Fibroblast of mammary gland (primary cell): ENCODE measurements at regions not wholly inside any gene's neighbourhood (a gene's known extent, or its start where the extent isn't known, plus 50 kb on each side); places are given as distances from the start of the nearest gene placed in this dataset.

Experiments
- DNase-seq: peaks from one replicate; pipeline ENCODE4 v3.0.0-alpha.2; 2010; ENCODE audit warnings: low read depth
- H3K4me3 ChIP-seq: 2 replicates; pipeline ENCODE4 v1.5.1; 2011; ENCODE audit warnings: low read depth, mild to moderate bottlenecking, low read length, moderate library complexity; ENCODE audit not compliant: control insufficient read depth
- TF ChIP-seq, protein P1 (sequence below): conservative IDR thresholded peaks from 2 replicates; pipeline ENCODE4 v1.5.1; 2011; ENCODE audit warnings: low read depth, low read length, inconsistent platforms; ENCODE audit not compliant: control insufficient read depth, insufficient read depth

GRCh38 chr4:41323179-41323578, 66.5 kb downstream of the UCHL1 start:
- DNase-seq = no peak
- TF ChIP-seq, protein P1, sequence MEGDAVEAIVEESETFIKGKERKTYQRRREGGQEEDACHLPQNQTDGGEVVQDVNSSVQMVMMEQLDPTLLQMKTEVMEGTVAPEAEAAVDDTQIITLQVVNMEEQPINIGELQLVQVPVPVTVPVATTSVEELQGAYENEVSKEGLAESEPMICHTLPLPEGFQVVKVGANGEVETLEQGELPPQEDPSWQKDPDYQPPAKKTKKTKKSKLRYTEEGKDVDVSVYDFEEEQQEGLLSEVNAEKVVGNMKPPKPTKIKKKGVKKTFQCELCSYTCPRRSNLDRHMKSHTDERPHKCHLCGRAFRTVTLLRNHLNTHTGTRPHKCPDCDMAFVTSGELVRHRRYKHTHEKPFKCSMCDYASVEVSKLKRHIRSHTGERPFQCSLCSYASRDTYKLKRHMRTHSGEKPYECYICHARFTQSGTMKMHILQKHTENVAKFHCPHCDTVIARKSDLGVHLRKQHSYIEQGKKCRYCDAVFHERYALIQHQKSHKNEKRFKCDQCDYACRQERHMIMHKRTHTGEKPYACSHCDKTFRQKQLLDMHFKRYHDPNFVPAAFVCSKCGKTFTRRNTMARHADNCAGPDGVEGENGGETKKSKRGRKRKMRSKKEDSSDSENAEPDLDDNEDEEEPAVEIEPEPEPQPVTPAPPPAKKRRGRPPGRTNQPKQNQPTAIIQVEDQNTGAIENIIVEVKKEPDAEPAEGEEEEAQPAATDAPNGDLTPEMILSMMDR = no peak
- H3K4me3 ChIP-seq = no peak overlapping the region

- no peak overlapping the region for H3K4me3 ChIP-seq
- DNase-seq = no peak
- TF ChIP-seq, protein P1 = no peak
Observed at GRCh38 chr4:41323706-41324105, 67.0 kb downstream of the UCHL1 start.

DNA sequence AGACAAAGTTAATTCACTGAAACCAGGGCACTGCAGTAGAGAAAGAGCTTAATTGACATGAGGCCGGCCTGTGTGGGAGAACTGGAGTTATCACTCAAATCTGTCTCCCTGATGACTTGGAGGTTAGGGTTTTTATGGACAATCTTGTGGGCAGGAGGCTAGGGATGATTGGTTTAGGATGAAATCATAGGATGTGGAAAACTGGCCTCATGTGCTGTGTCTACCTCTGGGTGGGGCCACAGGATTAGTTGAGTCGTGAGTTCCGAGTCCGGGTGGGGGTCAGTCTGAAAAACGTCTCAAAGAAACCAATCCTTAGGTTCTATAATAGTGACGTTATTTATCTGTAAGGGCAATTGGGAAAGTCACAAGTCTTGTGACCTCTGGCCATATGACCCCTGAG, 68.1 kb downstream of the UCHL1 start:
- DNase-seq = no peak
- TF ChIP-seq, protein P1 = no peak
- no peak overlapping the region for H3K4me3 ChIP-seq

DNA sequence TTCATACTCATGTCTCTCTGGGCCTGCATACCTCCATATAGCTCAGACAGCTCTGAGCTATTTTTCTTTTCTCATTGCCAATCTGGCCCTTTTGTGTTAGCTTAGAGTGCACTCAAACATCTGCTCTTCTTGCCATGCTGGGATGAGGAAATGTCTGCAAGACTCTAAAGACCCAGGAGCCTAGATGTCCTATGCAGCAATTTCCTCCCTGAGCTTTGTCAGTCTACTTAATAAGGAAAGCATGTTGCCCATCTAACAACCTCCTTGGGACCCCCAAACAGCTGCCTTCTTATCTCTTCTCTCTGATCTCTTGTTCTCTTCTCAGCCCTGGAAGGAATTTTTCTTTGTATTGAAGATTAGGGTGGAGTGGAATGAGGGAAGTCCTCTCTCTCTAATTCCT, 69.2 kb downstream of the UCHL1 start:
- DNase-seq = no peak
- TF ChIP-seq, protein P1 = no peak
- no peak overlapping the region for H3K4me3 ChIP-seq

DNA sequence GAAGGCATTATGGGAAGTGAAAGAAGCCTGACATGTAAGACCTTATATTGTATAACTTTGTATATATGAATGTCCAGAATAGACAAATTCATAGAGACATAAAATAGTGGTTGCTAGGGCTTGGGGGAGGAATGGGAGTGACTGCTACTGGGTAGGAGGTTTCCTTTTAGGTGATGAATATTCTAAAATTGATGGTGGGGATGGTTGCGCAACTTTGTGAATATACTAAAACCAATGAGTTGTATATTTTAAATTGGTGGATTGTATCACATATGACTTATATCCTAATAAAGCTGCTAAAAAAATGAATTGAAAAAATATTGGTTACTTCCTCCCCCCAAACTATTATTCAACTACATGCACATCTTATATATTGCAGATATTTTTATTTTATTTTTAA, 70.0 kb downstream of the UCHL1 start:
- no peak overlapping the region for H3K4me3 ChIP-seq
- no peak for DNase-seq
- TF ChIP-seq, protein P1 = no peak

DNA sequence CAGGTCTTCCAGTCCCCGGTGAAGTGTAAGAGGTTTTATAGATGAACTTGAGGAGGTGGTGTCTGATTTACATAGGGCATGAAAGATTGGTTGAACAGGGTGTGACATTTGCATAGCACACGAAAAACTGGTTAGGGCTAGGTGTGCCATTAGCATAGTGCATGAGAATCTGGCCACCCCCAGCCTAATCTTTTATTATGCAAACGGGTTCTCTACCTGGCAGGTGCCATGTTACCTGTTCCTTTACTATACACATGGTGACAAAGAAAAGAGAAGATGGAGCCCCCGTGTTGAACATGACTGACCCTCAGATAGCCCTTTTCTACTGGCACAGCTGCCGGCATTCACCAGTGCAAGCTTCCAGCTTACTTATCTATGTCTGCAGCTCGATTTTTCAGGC, 71.0 kb downstream of the UCHL1 start:
- TF ChIP-seq, protein P1 = no peak

DNA sequence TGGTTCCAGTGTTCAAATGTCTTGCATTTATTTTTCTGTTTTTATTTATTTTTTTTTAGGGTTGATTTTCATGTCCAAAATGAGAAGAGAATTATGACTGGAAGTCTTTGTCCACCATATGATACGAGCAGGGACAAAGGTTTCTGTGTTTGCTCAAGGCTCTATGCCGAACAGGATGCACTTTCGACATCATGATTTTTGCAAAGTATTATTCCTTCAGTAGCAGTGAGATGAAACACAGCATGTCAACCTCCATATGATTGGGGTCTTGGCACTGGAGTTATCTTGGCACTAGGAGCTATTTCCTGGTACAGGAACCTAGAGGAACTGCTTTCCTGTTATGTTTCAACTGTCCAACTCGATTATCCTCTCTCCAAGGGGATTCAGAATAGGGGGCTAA, 72.6 kb downstream of the UCHL1 start:
- TF ChIP-seq, protein P1 = no peak
- no peak overlapping the region for H3K4me3 ChIP-seq
- no peak for DNase-seq

More for the DNA sequence above, 71.0 kb downstream of the UCHL1 start:
- no peak overlapping the region for H3K4me3 ChIP-seq
- no peak for DNase-seq
